GM06990 (cell line): ENCODE measurements at regions not wholly inside any gene's neighbourhood (a gene's known extent, or its start where the extent isn't known, plus 50 kb on each side); places are given as distances from the start of the nearest gene placed in this dataset.
"Not testable (repeated sequence)": the region's sequence is repeated elsewhere in the genome, so short reads cannot be mapped to it uniquely, and the experiment has no call there.

Source experiments
- DNase-seq: peaks from one replicate; pipeline ENCODE4 v3.0.0-alpha.2; 2011; ENCODE audit not compliant: insufficient read length; ENCODE audit errors: extremely low read depth
- H3K27me3 ChIP-seq: replicated peaks from 2 replicates; pipeline ENCODE4 v1.6.0; 2011; ENCODE audit warnings: low read length; ENCODE audit not compliant: control insufficient read depth, insufficient read depth
- H3K36me3 ChIP-seq: 2 replicates; pipeline ENCODE4 v1.5.1; 2011; ENCODE audit warnings: low read length; ENCODE audit not compliant: control insufficient read depth, insufficient read depth
- H3K4me3 ChIP-seq: replicated peaks from 2 replicates; pipeline ENCODE4 v1.5.1; 2011; ENCODE audit warnings: low read depth, mild to moderate bottlenecking, control low read depth, low read length

DNA sequence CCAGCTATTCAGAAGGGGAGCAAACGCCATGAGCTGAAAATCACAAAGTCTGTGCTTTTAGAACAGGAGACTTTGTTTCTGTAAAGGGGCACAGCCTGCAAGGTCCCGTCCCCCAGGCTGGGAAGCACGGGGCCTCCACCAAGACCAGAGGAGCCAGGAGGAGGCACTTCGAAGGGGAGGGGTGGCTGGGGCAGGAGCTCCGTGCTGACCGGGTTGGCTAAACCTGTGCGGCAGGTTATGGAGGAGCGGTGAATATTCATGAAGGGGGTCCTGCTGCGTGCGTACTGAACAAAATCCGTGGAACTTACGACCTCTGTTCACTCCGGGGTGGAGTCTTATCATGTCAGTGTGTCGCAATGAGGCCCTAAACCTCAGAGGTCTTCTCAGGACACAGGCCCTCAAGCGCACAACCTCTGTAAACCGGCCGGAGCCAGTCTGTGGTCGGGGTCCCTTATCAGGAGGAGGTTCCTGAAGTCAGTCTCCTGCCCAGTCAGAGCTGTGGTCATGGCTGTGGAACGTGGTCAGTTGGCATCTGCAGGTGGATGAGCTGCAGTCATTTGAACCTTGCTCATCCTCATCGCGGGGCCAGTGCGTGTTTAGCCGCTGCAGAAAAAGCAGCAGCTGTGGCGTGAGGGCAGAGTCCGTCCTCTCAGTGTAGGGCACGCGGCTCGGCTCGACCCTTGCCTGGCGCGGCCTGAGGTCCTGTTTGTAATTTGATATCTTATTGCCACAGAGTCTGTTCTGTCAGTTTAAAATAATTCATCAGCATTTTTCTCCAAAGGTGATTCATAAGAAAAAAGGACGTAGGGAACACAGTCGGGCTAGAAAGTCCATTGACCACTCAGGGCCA is 5507.7 kb upstream of the TPTE start:
- not testable (repeated sequence) for H3K36me3 ChIP-seq, H3K27me3 ChIP-seq, H3K4me3 ChIP-seq, DNase-seq

DNA sequence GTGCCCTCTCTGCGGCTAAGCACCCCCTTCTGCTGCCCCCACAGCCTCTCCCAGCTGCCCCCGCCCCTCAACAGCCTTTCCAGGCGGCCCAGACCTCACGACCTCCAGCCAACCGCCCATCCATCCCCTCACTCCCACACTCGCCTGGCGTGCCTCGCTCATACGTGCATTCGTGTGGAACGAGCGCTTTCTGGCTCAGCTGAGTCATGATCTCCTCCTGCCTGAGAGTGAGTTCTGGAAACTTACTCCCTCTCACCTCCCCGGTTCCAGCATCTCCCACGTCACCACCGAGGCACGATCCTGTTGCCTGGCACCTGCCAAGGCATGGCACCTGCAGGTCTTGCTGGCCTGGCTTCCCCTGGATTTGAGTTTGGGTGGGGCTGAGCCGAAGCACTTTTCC is 5506.2 kb upstream of the TPTE start:
- not testable (repeated sequence) for DNase-seq, H3K4me3 ChIP-seq, H3K27me3 ChIP-seq, H3K36me3 ChIP-seq

DNA sequence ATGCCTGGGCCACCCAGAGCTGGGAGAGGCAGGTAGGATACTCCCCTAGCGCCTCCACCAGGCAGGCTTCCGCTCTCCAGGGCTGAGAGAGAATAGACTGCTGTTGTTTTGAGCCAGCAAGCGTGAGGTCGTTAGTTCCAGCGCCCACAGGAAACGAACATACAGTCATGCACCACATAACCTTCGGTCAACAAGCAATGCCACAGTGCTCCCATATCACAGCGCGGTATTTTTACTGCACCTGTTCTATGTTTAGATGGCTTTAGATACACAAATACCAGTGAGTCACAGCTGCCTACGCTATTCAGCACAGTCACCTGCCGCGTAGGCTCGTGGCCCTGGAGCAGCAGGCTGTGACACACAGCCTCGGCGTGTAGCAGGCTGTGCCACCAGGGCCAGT is 5502.3 kb upstream of the TPTE start:
- DNase-seq, H3K4me3 ChIP-seq, H3K27me3 ChIP-seq, H3K36me3 ChIP-seq: not testable (repeated sequence)

DNA sequence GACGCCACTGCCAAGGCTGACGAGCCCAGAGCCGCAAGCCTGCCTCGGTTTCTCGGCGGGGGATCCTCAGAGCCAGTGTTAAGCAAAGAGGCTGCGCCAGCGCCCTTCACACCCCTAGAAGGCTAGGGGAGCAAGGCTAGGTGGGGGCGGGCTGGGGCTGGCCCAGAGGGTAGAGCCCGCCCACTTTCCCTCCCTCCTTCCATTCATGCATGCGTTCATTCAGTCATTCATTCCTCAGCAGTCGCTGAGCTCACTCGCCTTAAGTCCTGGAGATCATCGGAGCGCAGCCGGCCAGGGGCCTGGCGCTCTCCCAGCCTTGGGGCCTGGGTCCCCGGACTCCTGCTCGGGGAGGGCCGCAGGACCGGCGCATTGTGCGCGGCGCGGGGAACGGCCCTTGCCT is 5499.6 kb upstream of the TPTE start:
- not testable (repeated sequence) for DNase-seq, H3K36me3 ChIP-seq, H3K27me3 ChIP-seq, H3K4me3 ChIP-seq

GRCh38 chr21:5022254-5022653 is 5499.1 kb upstream of the TPTE start:
- H3K27me3 ChIP-seq, H3K4me3 ChIP-seq, H3K36me3 ChIP-seq, DNase-seq: not testable (repeated sequence)

- not testable (repeated sequence) for H3K36me3 ChIP-seq, DNase-seq, H3K4me3 ChIP-seq, H3K27me3 ChIP-seq
These were observed 5498.6 kb upstream of the TPTE start for GRCh38 chr21:5022748-5023147.

- H3K27me3 ChIP-seq, DNase-seq, H3K4me3 ChIP-seq, H3K36me3 ChIP-seq: not testable (repeated sequence)
These were observed 5486.2 kb upstream of the TPTE start for GRCh38 chr21:5035147-5035546.

- not testable (repeated sequence) for DNase-seq, H3K36me3 ChIP-seq, H3K4me3 ChIP-seq, H3K27me3 ChIP-seq
These were observed 5485.8 kb upstream of the TPTE start for GRCh38 chr21:5035587-5035986.

- not testable (repeated sequence) for H3K4me3 ChIP-seq, H3K36me3 ChIP-seq, H3K27me3 ChIP-seq, DNase-seq
These were observed 5483.6 kb upstream of the TPTE start for GRCh38 chr21:5037606-5038331.

DNA sequence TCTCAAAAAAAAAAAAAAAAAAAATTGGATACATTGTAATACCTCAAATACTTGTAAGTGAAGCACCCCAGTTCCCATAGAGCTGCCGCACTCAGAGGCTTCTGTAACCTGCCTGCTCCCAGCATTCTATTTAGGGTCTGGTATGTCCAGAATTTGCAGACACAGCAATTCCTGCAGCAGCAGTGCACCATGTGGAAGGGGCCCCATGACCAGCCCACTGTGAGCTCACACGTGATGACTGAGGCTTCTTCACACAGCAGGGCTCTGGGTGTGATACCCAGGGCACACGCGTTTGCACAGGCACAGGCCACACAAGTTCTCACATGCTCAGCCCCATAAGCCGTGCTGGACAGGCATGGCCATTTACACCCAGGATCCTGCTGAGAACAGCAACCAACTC is 5481.5 kb upstream of the TPTE start:
- H3K36me3 ChIP-seq, H3K4me3 ChIP-seq, H3K27me3 ChIP-seq, DNase-seq: not testable (repeated sequence)

- not testable (repeated sequence) for H3K27me3 ChIP-seq, H3K36me3 ChIP-seq, H3K4me3 ChIP-seq, DNase-seq
These were observed 5478.8 kb upstream of the TPTE start for GRCh38 chr21:5042583-5042982.

- not testable (repeated sequence) for H3K4me3 ChIP-seq, H3K27me3 ChIP-seq, DNase-seq, H3K36me3 ChIP-seq
These were observed 5476.6 kb upstream of the TPTE start for GRCh38 chr21:5044812-5045211.

DNA sequence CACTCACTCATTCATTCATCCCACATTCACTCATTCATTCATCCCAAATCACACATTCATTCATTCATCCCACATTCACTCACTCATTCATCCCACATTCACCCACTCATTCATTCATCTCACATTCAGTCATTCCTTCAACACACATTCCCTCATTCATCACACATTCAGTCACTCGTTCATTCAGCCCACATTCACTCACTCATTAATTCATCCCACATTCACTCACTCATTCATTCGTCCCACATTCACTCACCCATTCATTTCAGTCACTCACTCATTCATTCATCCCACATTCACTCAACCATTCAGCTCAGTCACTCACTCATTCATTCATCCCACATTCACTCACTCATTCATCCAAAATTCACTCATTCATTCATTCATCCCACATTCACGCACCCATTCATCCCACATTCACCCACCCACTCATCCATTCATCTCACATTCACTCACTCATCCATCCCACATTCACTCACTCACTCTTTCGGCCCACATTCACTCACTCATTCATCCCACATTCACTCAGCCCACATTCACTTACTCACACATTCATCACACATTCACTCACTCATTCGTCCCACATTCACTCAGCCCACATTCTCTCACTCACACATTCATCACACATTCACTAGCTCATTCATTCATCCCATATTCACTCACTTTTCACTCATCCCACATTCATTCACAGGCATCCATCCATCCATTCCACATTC is 5469.9 kb upstream of the TPTE start:
- DNase-seq, H3K36me3 ChIP-seq, H3K27me3 ChIP-seq, H3K4me3 ChIP-seq: not testable (repeated sequence)
